Calu3 (cell line): ENCODE measurements at regions not wholly inside any gene's neighbourhood (a gene's known extent, or its start where the extent isn't known, plus 50 kb on each side); places are given as distances from the start of the nearest gene placed in this dataset.

Experiments
- BruUV-seq: library from RNA; stranded (reverse); fragments of 400-500 nt; replicated peaks from 2 replicates; lab custom pipeline; 2021; lab: Mats Ljungman, UMichigan
- CTCF ChIA-PET: fragments of 300-600 bp; sonication (Branson Sonifier 250); formaldehyde crosslinking; loops from one replicate; lab custom pipeline; 2022; ENCODE audit warnings: antibody characterized with exemption; lab: Charles Lee
- DNase-seq: peaks from one replicate; pipeline ENCODE4 v3.0.0; 2022
- H3K27ac Mint-ChIP-seq: one replicate; pipeline ENCODE4 v1.8.0; 2022; ENCODE audit warnings: mixed read lengths; ENCODE audit not compliant: unreplicated experiment
- H3K27me3 Mint-ChIP-seq: one replicate; pipeline ENCODE4 v1.8.0; 2022; ENCODE audit warnings: mixed read lengths; ENCODE audit not compliant: unreplicated experiment
- H3K36me3 Mint-ChIP-seq: one replicate; pipeline ENCODE4 v1.8.0; 2022; ENCODE audit warnings: mild to moderate bottlenecking, moderate library complexity, mixed read lengths; ENCODE audit not compliant: insufficient read depth, unreplicated experiment
- H3K4me1 Mint-ChIP-seq: one replicate; pipeline ENCODE4 v1.8.0; 2022; ENCODE audit warnings: mild to moderate bottlenecking, low read depth, mixed read lengths; ENCODE audit not compliant: unreplicated experiment
- H3K4me3 Mint-ChIP-seq: one replicate; pipeline ENCODE4 v1.8.0; 2022; ENCODE audit warnings: mild to moderate bottlenecking, low read depth, moderate library complexity, mixed read lengths; ENCODE audit not compliant: unreplicated experiment
- H3K9me3 Mint-ChIP-seq: one replicate; pipeline ENCODE4 v1.8.0; 2022; ENCODE audit warnings: low read depth, mixed read lengths; ENCODE audit not compliant: unreplicated experiment
- CTCF ChIP-seq: fragments of 200-600 bp; IDR thresholded peaks from one replicate; pipeline ENCODE4 v1.8.0; 2022; ENCODE audit warnings: antibody characterized with exemption; ENCODE audit not compliant: unreplicated experiment
- intact Hi-C: fragments of 100-400 bp; cut with micrococcal nuclease; formaldehyde crosslinking; loops from one replicate; pipeline ENCODE4 v1.10.0; 2022; ENCODE audit not compliant: unreplicated experiment

DNA sequence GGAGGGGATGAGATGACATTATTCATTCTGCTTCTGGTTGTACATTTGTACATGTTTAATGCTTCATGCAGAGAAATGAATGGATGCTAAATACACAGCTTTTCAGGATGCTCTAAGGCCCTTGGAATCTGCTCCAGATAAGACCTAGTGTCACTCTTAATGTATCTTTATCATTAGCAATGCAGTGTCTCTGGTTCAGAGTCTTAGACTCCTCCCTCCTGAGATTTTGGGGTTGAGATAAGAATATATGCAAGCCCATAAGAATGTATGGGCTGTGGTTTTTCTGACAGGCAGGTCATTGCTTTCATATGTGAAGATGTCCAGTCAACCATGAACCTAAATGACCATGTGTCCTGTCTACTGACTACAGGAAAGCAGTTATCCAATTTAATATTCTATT is 415.5 kb downstream of the RPS6KC1 start:
- no peaks in the 10 kb centered on the region for H3K36me3 Mint-ChIP-seq
- H3K9me3 Mint-ChIP-seq = no peaks in the 10 kb centered on the region
- CTCF ChIA-PET = no interaction called here
- peaks cover 51% of the 10 kb centered on the region for H3K27me3 Mint-ChIP-seq
- no peaks in the 10 kb centered on the region for H3K4me1 Mint-ChIP-seq
- no peak overlapping the region for H3K27ac Mint-ChIP-seq
- no peak for DNase-seq
- no TSS peak for BruUV-seq
- intact Hi-C loops = no loop called here
- TF ChIP-seq CTCF = no peak
- no peak overlapping the region for H3K4me3 Mint-ChIP-seq

DNA sequence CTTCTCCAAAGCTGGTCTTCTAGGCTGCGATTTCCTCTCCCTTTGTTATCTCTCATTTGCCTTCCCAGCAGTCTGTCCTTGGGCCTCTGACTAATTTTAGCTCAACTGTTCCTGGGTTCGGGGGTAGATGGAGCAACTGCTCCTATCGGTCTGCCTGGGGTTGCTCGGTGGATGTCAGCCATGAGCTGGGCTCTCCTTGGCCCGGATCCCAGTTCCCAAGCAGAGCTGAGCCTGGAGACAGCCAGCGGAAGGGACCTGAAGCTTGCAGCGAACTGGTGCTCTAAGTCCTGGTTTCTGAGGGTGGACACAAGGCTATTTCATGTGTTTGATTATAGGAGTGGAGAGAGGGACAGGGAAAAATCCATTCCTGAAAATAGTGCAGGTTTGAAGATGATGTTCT is 423.0 kb downstream of the RPS6KC1 start:
- DNase-seq = no peak
- intact Hi-C loops = no loop called here
- BruUV-seq = no TSS peak
- no peaks in the 10 kb centered on the region for H3K36me3 Mint-ChIP-seq
- no peak for TF ChIP-seq CTCF
- H3K4me1 Mint-ChIP-seq = no peaks in the 10 kb centered on the region
- H3K27me3 Mint-ChIP-seq = peaks cover 67% of the 10 kb centered on the region
- no peak overlapping the region for H3K27ac Mint-ChIP-seq
- CTCF ChIA-PET = no interaction called here
- H3K9me3 Mint-ChIP-seq = no peaks in the 10 kb centered on the region
- H3K4me3 Mint-ChIP-seq = no peak overlapping the region

DNA sequence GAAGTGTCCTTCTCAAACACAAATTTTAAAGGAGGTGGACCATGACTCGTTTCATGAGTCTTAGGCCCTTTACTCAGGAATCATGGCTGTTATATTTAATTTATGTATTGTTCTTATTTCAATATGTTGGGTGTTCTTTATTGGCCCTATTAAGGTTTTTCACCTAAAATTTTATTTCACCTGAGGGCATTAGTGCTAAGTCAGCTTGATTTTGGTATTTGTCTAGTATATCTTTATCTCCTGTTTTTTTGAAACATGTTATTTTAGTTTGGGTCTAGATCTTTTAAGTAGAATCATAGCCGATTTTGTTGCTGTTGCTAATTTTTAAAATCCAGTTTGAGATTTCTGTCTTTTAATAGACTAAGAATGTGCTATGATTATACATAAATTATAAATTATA is 430.4 kb downstream of the RPS6KC1 start:
- Mint-ChIP-seq H3K4me3 (no peak overlapping the region), H3K36me3 (no peaks in the 10 kb centered on the region), H3K4me1 (no peaks in the 10 kb centered on the region), H3K9me3 (no peaks in the 10 kb centered on the region), H3K27me3 (peaks cover 13% of the 10 kb centered on the region), H3K27ac (no peak overlapping the region)
- no TSS peak for BruUV-seq
- intact Hi-C loops = no loop called here
- CTCF ChIA-PET = no interaction called here
- DNase-seq = no peak
- TF ChIP-seq CTCF = no peak

- no peak for TF ChIP-seq CTCF
- Mint-ChIP-seq H3K4me3 (no peak overlapping the region), H3K36me3 (no peaks in the 10 kb centered on the region), H3K27me3 (peaks cover 25% of the 10 kb centered on the region), H3K27ac (no peak overlapping the region), H3K9me3 (no peaks in the 10 kb centered on the region), H3K4me1 (no peaks in the 10 kb centered on the region)
- intact Hi-C loops = no loop called here
- CTCF ChIA-PET = interaction anchor here (0.6 kb wide), 1 partner anchor 1831 kb away, joined by 3 read pairs; no protein-coding TSS in a partner anchor
- DNase-seq = no peak
- no TSS peak for BruUV-seq
Observed at GRCh38 chr1:213484333-213484732, 433.3 kb downstream of the RPS6KC1 start.
